H1 (cell line): ENCODE measurements at regions not wholly inside any gene's neighbourhood (a gene's known extent, or its start where the extent isn't known, plus 50 kb on each side); places are given as distances from the start of the nearest gene placed in this dataset.

Experiments used
- CBX8 ChIP-seq: fragments of 300-800, 300-1000 bp; sonication (generic); IDR thresholded peaks from 2 replicates; pipeline ENCODE4 v1.7.1; 2016; ENCODE audit warnings: low read depth, low read length, borderline replicate concordance
- FOSL1 ChIP-seq: IDR thresholded peaks from 2 replicates; pipeline ENCODE4 v1.6.1; 2011; ENCODE audit warnings: mild to moderate bottlenecking, low read depth, low read length, moderate library complexity; ENCODE audit not compliant: insufficient read depth
- KDM1A ChIP-seq: fragments of 200-600, 300-600 bp; sonication (generic); IDR thresholded peaks from 2 replicates; pipeline ENCODE4 v1.7.1; 2016; ENCODE audit warnings: mild to moderate bottlenecking, low read length, borderline replicate concordance
- SIX5 ChIP-seq: IDR thresholded peaks from 2 replicates; pipeline ENCODE4 v1.6.1; 2011; ENCODE audit warnings: mild to moderate bottlenecking, low read depth, low read length
- SP1 ChIP-seq: IDR thresholded peaks from 2 replicates; pipeline ENCODE4 v1.6.1; 2011; ENCODE audit warnings: low read depth, low read length
- SP2 ChIP-seq: IDR thresholded peaks from 2 replicates; pipeline ENCODE4 v1.6.1; 2012; ENCODE audit warnings: mild to moderate bottlenecking, low read length, inconsistent platforms
- SUZ12 ChIP-seq: fragments of 200-600 bp; sonication (generic); IDR thresholded peaks from 2 replicates; pipeline ENCODE4 v1.6.1; 2012; ENCODE audit warnings: mild to moderate bottlenecking, inconsistent platforms, low read length, moderate library complexity, mixed read lengths
- TCF12 ChIP-seq: IDR thresholded peaks from 2 replicates; pipeline ENCODE4 v1.6.1; 2011; ENCODE audit warnings: low read depth, mild to moderate bottlenecking, low read length
- TF ChIP-seq, protein P1 (sequence below): fragments of 300-600 bp; sonication (generic); IDR thresholded peaks from 2 replicates; pipeline ENCODE4 v1.7.1; 2012; ENCODE audit warnings: low read length, moderate library complexity, mild to moderate bottlenecking, inconsistent platforms; ENCODE audit not compliant: insufficient replicate concordance

DNA sequence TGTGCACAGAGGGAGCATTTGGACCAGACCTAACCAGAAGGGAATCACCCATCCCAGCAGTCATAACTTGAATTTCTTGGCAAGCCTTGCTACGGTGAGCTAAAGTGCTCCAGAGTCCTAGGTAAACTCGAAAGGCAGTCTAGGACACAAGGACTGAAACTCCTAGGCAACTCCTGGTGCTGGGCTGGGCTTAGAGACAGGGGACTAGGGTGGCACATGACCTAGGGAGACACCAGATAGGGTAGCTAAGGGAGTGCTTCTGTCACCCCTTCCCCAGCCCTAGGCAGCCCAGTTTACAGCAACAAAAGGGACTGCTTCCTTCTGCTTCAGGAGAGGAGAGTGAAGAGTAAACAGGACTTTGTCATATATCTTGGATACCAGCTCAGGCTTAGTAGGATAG lies 256.4 kb upstream of the ARHGEF26 start (continued):
- TF ChIP-seq, protein P1, sequence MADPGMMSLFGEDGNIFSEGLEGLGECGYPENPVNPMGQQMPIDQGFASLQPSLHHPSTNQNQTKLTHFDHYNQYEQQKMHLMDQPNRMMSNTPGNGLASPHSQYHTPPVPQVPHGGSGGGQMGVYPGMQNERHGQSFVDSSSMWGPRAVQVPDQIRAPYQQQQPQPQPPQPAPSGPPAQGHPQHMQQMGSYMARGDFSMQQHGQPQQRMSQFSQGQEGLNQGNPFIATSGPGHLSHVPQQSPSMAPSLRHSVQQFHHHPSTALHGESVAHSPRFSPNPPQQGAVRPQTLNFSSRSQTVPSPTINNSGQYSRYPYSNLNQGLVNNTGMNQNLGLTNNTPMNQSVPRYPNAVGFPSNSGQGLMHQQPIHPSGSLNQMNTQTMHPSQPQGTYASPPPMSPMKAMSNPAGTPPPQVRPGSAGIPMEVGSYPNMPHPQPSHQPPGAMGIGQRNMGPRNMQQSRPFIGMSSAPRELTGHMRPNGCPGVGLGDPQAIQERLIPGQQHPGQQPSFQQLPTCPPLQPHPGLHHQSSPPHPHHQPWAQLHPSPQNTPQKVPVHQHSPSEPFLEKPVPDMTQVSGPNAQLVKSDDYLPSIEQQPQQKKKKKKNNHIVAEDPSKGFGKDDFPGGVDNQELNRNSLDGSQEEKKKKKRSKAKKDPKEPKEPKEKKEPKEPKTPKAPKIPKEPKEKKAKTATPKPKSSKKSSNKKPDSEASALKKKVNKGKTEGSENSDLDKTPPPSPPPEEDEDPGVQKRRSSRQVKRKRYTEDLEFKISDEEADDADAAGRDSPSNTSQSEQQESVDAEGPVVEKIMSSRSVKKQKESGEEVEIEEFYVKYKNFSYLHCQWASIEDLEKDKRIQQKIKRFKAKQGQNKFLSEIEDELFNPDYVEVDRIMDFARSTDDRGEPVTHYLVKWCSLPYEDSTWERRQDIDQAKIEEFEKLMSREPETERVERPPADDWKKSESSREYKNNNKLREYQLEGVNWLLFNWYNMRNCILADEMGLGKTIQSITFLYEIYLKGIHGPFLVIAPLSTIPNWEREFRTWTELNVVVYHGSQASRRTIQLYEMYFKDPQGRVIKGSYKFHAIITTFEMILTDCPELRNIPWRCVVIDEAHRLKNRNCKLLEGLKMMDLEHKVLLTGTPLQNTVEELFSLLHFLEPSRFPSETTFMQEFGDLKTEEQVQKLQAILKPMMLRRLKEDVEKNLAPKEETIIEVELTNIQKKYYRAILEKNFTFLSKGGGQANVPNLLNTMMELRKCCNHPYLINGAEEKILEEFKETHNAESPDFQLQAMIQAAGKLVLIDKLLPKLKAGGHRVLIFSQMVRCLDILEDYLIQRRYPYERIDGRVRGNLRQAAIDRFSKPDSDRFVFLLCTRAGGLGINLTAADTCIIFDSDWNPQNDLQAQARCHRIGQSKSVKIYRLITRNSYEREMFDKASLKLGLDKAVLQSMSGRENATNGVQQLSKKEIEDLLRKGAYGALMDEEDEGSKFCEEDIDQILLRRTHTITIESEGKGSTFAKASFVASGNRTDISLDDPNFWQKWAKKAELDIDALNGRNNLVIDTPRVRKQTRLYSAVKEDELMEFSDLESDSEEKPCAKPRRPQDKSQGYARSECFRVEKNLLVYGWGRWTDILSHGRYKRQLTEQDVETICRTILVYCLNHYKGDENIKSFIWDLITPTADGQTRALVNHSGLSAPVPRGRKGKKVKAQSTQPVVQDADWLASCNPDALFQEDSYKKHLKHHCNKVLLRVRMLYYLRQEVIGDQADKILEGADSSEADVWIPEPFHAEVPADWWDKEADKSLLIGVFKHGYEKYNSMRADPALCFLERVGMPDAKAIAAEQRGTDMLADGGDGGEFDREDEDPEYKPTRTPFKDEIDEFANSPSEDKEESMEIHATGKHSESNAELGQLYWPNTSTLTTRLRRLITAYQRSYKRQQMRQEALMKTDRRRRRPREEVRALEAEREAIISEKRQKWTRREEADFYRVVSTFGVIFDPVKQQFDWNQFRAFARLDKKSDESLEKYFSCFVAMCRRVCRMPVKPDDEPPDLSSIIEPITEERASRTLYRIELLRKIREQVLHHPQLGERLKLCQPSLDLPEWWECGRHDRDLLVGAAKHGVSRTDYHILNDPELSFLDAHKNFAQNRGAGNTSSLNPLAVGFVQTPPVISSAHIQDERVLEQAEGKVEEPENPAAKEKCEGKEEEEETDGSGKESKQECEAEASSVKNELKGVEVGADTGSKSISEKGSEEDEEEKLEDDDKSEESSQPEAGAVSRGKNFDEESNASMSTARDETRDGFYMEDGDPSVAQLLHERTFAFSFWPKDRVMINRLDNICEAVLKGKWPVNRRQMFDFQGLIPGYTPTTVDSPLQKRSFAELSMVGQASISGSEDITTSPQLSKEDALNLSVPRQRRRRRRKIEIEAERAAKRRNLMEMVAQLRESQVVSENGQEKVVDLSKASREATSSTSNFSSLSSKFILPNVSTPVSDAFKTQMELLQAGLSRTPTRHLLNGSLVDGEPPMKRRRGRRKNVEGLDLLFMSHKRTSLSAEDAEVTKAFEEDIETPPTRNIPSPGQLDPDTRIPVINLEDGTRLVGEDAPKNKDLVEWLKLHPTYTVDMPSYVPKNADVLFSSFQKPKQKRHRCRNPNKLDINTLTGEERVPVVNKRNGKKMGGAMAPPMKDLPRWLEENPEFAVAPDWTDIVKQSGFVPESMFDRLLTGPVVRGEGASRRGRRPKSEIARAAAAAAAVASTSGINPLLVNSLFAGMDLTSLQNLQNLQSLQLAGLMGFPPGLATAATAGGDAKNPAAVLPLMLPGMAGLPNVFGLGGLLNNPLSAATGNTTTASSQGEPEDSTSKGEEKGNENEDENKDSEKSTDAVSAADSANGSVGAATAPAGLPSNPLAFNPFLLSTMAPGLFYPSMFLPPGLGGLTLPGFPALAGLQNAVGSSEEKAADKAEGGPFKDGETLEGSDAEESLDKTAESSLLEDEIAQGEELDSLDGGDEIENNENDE, result no peak
- TF ChIP-seq CBX8 (no peak), TCF12 (no peak), FOSL1 (no peak), SP1 (no peak), SUZ12 (no peak), KDM1A (no peak), SP2 (no peak), SIX5 (no peak)
